Upper lobe of left lung (tissue), 6 donors: ENCODE measurements at regions not wholly inside any gene's neighbourhood (a gene's known extent, or its start where the extent isn't known, plus 50 kb on each side); places are given as distances from the start of the nearest gene placed in this dataset.

ENCODE experiments used
- ATAC-seq, 2 donors: fragments of 200-7000 bp; cut with Tn5 transposase; one replicate each; pipeline ENCODE4 v1.9.1; 2022; ENCODE audit warnings: mild to moderate bottlenecking in 2 of 2, moderate library complexity in 2 of 2; ENCODE audit not compliant: low FRiP score in 2 of 2
- DNase-seq, 2 donors: peaks; one replicate each; pipeline ENCODE4 v3.0.0-alpha.2; 2019 to 2020
- H3K27ac ChIP-seq, 4 donors: fragments of 200-600 bp; sonication (generic); one replicate each; pipeline ENCODE4 v1.5.1; 2016 to 2019
- H3K27me3 ChIP-seq, 4 donors: fragments of 200-600 bp; sonication (generic); one replicate each; pipeline ENCODE4 v1.5.1; 2017 to 2019
- H3K36me3 ChIP-seq, 4 donors: fragments of 200-600 bp; sonication (generic); one replicate each; pipeline ENCODE4 v1.5.1; 2016 to 2019
- H3K4me1 ChIP-seq, 4 donors: fragments of 200-600 bp; sonication (generic); one replicate each; pipeline ENCODE4 v1.5.1; 2018 to 2019
- H3K4me3 ChIP-seq, 4 donors: fragments of 200-600 bp; sonication (generic); one replicate each; pipeline ENCODE4 v1.5.1; 2017 to 2019; ENCODE audit warnings: mild to moderate bottlenecking in 2 of 4, moderate library complexity in 1 of 4
- H3K9me3 ChIP-seq, 4 donors: fragments of 200-600 bp; sonication (generic); one replicate each; pipeline ENCODE4 v1.5.1; 2018 to 2019
- EP300 ChIP-seq, 4 donors: sonication (generic); formaldehyde crosslinking; IDR thresholded peaks; one replicate each; pipeline ENCODE4 v1.5.1; 2017; ENCODE audit warnings: antibody characterized with exemption in 4 of 4, control low read depth in 2 of 4
- POLR2A ChIP-seq, 4 donors: fragments of 450-650 bp; IDR thresholded peaks; one replicate each; pipeline ENCODE4 v1.5.1; 2016 to 2017; ENCODE audit warnings: antibody characterized with exemption in 4 of 4, mild to moderate bottlenecking in 2 of 4
- POLR2AphosphoS5 ChIP-seq, 2 donors: sonication (generic); formaldehyde crosslinking; IDR thresholded peaks; one replicate each; pipeline ENCODE4 v1.5.1; 2017; ENCODE audit warnings: antibody characterized with exemption in 2 of 2
- WGBS, 2 donors: methylation state at CpG; one replicate each; pipeline ENCODE4 v1.1.5; 2017 to 2018; 5-methylcytosine and 5-hydroxymethylcytosine counted together
- TF ChIP-seq, protein P1 (sequence below), 6 experiments: fragments of 450-650 bp in 4 of 6; fragments of 200-600 bp in 2 of 6; sonication (generic) in 2 of 6; IDR thresholded peaks; one replicate each; pipeline ENCODE4 v1.5.1; 2016 to 2019; ENCODE audit warnings: antibody characterized with exemption in 6 of 6
- donor health status: DM: no; HTN: no; CAD: no; lungs with moderate emphysema.
- donor health status: DM: no; HTN: yes; CAD: no; lungs with severe emphysema.

DNA sequence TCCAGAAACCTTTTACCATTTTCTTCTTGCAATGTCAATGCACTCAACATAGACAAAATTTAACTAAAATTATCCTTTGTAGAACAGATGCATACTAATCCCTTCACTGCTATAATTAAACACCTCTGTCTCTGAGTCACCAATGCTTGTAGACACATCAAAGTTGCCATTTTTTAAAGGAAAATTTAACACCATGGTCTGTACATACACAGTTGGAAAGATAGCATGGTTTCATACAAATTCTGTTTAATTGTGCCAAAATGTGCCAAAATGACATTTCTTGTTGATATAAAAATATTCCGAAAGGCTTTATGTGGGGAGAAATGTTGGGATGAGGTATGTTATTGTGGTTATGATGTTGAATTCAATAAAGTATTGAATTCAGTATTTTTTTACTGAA lies 125.8 kb downstream of the NEUROD6 start:
- Histone ChIP-seq H3K36me3 (no peaks in the 10 kb centered on the region), H3K27ac (no peak overlapping the region), H3K9me3 (peaks cover 0 to 3% (median 0%) of the 10 kb centered on the region in 4 donors), H3K27me3 (no peaks in the 10 kb centered on the region), H3K4me3 (no peak overlapping the region), H3K4me1 (no peaks in the 10 kb centered on the region)
- 100% methylated on average over 1 of the region's 1 CpG for WGBS, 2 donors
- TF ChIP-seq EP300 (IDR thresholded peaks at IDR 0.05) = no peak
- TF ChIP-seq POLR2AphosphoS5 (IDR thresholded peaks at IDR 0.05) = no peak
- TF ChIP-seq, protein P1, sequence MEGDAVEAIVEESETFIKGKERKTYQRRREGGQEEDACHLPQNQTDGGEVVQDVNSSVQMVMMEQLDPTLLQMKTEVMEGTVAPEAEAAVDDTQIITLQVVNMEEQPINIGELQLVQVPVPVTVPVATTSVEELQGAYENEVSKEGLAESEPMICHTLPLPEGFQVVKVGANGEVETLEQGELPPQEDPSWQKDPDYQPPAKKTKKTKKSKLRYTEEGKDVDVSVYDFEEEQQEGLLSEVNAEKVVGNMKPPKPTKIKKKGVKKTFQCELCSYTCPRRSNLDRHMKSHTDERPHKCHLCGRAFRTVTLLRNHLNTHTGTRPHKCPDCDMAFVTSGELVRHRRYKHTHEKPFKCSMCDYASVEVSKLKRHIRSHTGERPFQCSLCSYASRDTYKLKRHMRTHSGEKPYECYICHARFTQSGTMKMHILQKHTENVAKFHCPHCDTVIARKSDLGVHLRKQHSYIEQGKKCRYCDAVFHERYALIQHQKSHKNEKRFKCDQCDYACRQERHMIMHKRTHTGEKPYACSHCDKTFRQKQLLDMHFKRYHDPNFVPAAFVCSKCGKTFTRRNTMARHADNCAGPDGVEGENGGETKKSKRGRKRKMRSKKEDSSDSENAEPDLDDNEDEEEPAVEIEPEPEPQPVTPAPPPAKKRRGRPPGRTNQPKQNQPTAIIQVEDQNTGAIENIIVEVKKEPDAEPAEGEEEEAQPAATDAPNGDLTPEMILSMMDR (IDR thresholded peaks at IDR 0.05) = no peak
- no peak for TF ChIP-seq POLR2A (IDR thresholded peaks at IDR 0.05)
- DNase-seq (no peak), ATAC-seq (no peak)

DNA sequence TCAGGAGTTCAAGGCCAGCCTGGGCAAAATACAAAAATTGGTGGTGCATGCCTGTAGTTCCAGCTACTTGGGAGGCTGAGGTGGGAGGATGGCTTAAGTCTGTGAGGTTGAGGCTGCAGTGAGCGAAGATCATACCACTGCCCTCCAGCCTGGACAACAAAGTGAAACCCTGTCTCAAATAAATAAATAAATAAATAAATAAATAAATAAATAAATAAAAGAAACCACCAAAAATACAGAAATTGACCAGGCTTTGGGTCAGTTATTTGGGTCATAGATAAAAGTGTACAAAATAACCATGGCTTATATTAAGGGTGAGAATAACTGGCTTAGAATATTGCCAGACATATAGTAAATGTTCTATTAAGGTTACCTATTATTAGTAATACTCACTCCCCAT lies 129.2 kb downstream of the NEUROD6 start:
- TF ChIP-seq, protein P1 (IDR thresholded peaks at IDR 0.05) = no peak
- TF ChIP-seq EP300 (IDR thresholded peaks at IDR 0.05) (no peak), POLR2A (IDR thresholded peaks at IDR 0.05) (no peak), POLR2AphosphoS5 (IDR thresholded peaks at IDR 0.05) (no peak)
- Histone ChIP-seq H3K9me3 (no peaks in the 10 kb centered on the region), H3K4me1 (no peaks in the 10 kb centered on the region), H3K27me3 (no peaks in the 10 kb centered on the region), H3K36me3 (no peaks in the 10 kb centered on the region), H3K4me3 (no peak overlapping the region), H3K27ac (no peak overlapping the region)
- DNase-seq (no peak), ATAC-seq (no peak)
- WGBS, 2 donors = 81 to 90% methylated on average over 1 of the region's 1 CpG

DNA sequence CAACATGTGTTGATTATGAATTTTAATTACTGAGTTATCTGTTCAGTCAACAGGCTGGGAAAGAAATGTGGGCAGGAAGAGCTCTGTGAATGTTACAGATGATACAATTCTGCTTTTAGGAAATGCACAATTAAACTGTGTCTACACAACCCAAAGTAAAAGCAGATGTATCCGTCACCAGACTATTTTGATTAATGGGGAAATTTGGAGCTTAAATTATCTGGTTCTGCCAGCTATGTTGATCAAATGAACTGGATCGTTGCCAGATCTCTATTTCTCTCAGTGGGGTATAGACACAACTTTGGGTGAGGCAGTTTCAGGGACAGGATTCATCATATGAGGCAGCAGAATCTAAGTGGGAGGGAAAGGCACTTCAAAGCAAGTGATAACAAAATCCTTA lies 136.5 kb downstream of the NEUROD6 start:
- 36 to 61% methylated on average over 2 of the region's 2 CpGs for WGBS, 2 donors
- Histone ChIP-seq H3K4me1 (no peaks in the 10 kb centered on the region), H3K36me3 (no peaks in the 10 kb centered on the region), H3K27ac (no peak overlapping the region), H3K27me3 (no peaks in the 10 kb centered on the region), H3K4me3 (no peak overlapping the region), H3K9me3 (no peaks in the 10 kb centered on the region)
- DNase-seq = no peak
- TF ChIP-seq, protein P1 (IDR thresholded peaks at IDR 0.05) = no peak
- no peak for TF ChIP-seq POLR2AphosphoS5 (IDR thresholded peaks at IDR 0.05)
- TF ChIP-seq POLR2A (IDR thresholded peaks at IDR 0.05) = no peak
- no peak for TF ChIP-seq EP300 (IDR thresholded peaks at IDR 0.05)
- ATAC-seq = no peak

DNA sequence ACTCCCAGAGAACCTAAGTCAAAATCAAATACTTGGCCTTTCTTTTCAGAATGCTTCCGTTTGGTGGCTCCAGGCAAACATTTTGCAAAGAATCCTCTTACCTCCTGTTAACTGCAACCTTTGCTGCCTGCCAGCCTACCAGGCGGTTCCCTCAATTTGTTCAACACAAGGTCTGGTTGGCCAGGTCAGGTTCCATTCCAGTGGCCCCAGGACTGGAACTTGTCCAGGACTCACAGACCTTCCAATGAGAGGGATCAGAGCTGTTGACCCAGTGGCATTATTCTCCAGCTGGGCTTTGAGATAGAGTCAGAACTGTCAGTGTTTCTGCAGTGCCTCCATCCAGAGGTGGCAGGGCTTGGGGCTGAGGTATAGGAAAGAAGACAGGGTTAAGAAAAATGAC lies 137.0 kb downstream of the NEUROD6 start:
- H3K9me3 ChIP-seq = no peaks in the 10 kb centered on the region
- H3K4me1 ChIP-seq = no peaks in the 10 kb centered on the region
- H3K27me3 ChIP-seq = no peaks in the 10 kb centered on the region
- H3K4me3 ChIP-seq = no peak overlapping the region
- no peak for DNase-seq
- H3K36me3 ChIP-seq = no peaks in the 10 kb centered on the region
- no peak for TF ChIP-seq POLR2A (IDR thresholded peaks at IDR 0.05)
- no peak for TF ChIP-seq POLR2AphosphoS5 (IDR thresholded peaks at IDR 0.05)
- no peak for TF ChIP-seq EP300 (IDR thresholded peaks at IDR 0.05)
- TF ChIP-seq, protein P1 (IDR thresholded peaks at IDR 0.05) = no peak
- 38 to 70% methylated on average over 2 of the region's 2 CpGs for WGBS, 2 donors
- no peak for ATAC-seq
- no peak overlapping the region for H3K27ac ChIP-seq

DNA sequence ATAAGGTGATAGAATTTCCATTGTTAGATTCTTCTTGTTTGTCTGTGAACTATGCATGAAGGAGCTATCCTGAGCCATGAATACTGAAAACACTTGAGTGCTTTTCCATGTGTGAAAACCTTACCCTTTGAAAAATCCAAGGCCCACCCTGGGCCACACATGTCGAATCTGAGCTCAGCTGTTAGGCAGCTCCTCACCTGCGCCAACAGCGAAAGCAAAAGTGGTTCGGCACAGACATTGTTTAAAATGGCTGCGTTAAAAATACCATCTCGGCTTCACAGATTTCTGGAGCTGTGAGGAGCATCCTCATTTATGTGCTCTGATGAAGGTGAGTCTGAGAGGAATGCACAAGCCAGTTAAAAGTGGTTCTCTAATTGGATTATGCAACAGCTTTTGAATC lies 137.7 kb downstream of the NEUROD6 start:
- WGBS, 2 donors = 79 to 88% methylated on average over 6 of the region's 6 CpGs
- no peak overlapping the region for H3K4me3 ChIP-seq
- ATAC-seq = no peak
- no peak for TF ChIP-seq EP300 (IDR thresholded peaks at IDR 0.05)
- no peak for TF ChIP-seq POLR2AphosphoS5 (IDR thresholded peaks at IDR 0.05)
- TF ChIP-seq, protein P1 (IDR thresholded peaks at IDR 0.05) = no peak
- TF ChIP-seq POLR2A (IDR thresholded peaks at IDR 0.05) = no peak
- no peak for DNase-seq
- no peaks in the 10 kb centered on the region for H3K27me3 ChIP-seq
- no peaks in the 10 kb centered on the region for H3K4me1 ChIP-seq
- H3K27ac ChIP-seq = no peak overlapping the region
- H3K36me3 ChIP-seq = no peaks in the 10 kb centered on the region
- peaks cover 0 to 3% (median 0%) of the 10 kb centered on the region in 4 donors for H3K9me3 ChIP-seq
